CD4-positive, alpha-beta memory T cell (primary cell): ENCODE measurements at regions not wholly inside any gene's neighbourhood (a gene's known extent, or its start where the extent isn't known, plus 50 kb on each side); places are given as distances from the start of the nearest gene placed in this dataset.
A peak's percentile ranks its signal among the peaks of the same experiment; 100 is the strongest.

Experiments
- CTCF ChIA-PET: fragments of 350-600 bp; sonication (Branson Sonifier 250); formaldehyde crosslinking; loops from one replicate; lab custom pipeline; 2021; ENCODE audit warnings: inconsistent platforms; ENCODE audit not compliant: partially characterized antibody; lab: Charles Lee
- POLR2A ChIA-PET: fragments of 350-600 bp; sonication (Branson Sonifier 250); formaldehyde crosslinking; loops from one replicate; lab custom pipeline; 2021; ENCODE audit not compliant: partially characterized antibody; lab: Charles Lee
- DNase-seq, 5 donors: peaks; one replicate each; pipeline versions ENCODE4 v3.0.0 to v3.0.0-alpha.2; 2020 to 2022; ENCODE audit warnings: mixed read lengths in 1 of 5
- H3K27ac ChIP-seq: one replicate; pipeline ENCODE4 v1.7.0; 2013; ENCODE audit warnings: low read depth, low read length
- H3K27me3 ChIP-seq: 2 replicates; pipeline ENCODE4 v1.7.0; 2013; ENCODE audit warnings: mild to moderate bottlenecking, low read length, moderate library complexity; ENCODE audit not compliant: insufficient read depth
- H3K36me3 ChIP-seq: 2 replicates; pipeline ENCODE4 v1.7.0; 2013; ENCODE audit warnings: mild to moderate bottlenecking, low read length, moderate library complexity; ENCODE audit not compliant: insufficient read depth
- H3K4me1 ChIP-seq: 2 replicates; pipeline ENCODE4 v1.7.0; 2013; ENCODE audit warnings: mild to moderate bottlenecking, low read length, moderate library complexity; ENCODE audit not compliant: insufficient read depth
- H3K4me3 ChIP-seq, 2 donors: one replicate each; pipeline ENCODE4 v1.7.0; 2013; ENCODE audit warnings: low read length in 2 of 2, mild to moderate bottlenecking in 1 of 2
- H3K9me3 ChIP-seq, 2 donors: one replicate each; pipeline ENCODE4 v1.7.0; 2013; ENCODE audit warnings: low read length in 2 of 2, control low read depth in 1 of 2; ENCODE audit not compliant: control insufficient read depth in 1 of 2
- H3K27ac Mint-ChIP-seq, 7 donors: one replicate each; pipeline ENCODE4 v1.8.0; 2020 to 2021; ENCODE audit warnings: mixed read lengths in 7 of 7, mild to moderate bottlenecking in 6 of 7, inconsistent platforms in 3 of 7, moderate library complexity in 3 of 7
- H3K27me3 Mint-ChIP-seq, 2 donors: one replicate each; pipeline ENCODE4 v1.8.0; 2020 to 2021; ENCODE audit warnings: mixed read lengths in 2 of 2
- H3K36me3 Mint-ChIP-seq, 2 donors: one replicate each; pipeline ENCODE4 v1.8.0; 2020 to 2021; ENCODE audit warnings: mixed read lengths in 2 of 2, inconsistent platforms in 1 of 2, mild to moderate bottlenecking in 1 of 2
- H3K4me1 Mint-ChIP-seq, 4 donors: one replicate each; pipeline ENCODE4 v1.8.0; 2020 to 2021; ENCODE audit warnings: mixed read lengths in 4 of 4, mild to moderate bottlenecking in 1 of 4
- H3K4me3 Mint-ChIP-seq, 8 donors: one replicate each; pipeline ENCODE4 v1.8.0; 2020 to 2021; ENCODE audit warnings: mixed read lengths in 8 of 8, mild to moderate bottlenecking in 7 of 8, moderate library complexity in 6 of 8, inconsistent platforms in 3 of 8
- H3K9me3 Mint-ChIP-seq, 8 donors: one replicate each; pipeline ENCODE4 v1.8.0; 2020 to 2021; ENCODE audit warnings: mixed read lengths in 8 of 8, mild to moderate bottlenecking in 5 of 8, inconsistent platforms in 3 of 8, moderate library complexity in 1 of 8
- intact Hi-C: fragments of 100-400 bp; cut with micrococcal nuclease; formaldehyde crosslinking; loops from one replicate; pipeline ENCODE4 v1.15.1; 2023

- no peak overlapping the region for H3K4me3 Mint-ChIP-seq
- H3K36me3 Mint-ChIP-seq, result no peaks in the 10 kb centered on the region
- Histone ChIP-seq H3K36me3 (no peaks in the 10 kb centered on the region), H3K27ac (no peak overlapping the region), H3K4me3 (no peak overlapping the region), H3K9me3 (no peaks in the 10 kb centered on the region), H3K27me3 (no peaks in the 10 kb centered on the region), H3K4me1 (no peaks in the 10 kb centered on the region)
- peaks cover 6 to 20% of the 10 kb centered on the region in 2 donors for H3K27me3 Mint-ChIP-seq
- ChIA-PET CTCF (interaction anchor here (0.6 to 5.3 kb wide), 11 partner anchors 8 to 345 kb away, joined by 3 to 63 read pairs (median 5); no protein-coding TSS in a partner anchor), POLR2A (no interaction called here)
- H3K27ac Mint-ChIP-seq, result no peak overlapping the region
- peaks cover 0 to 10% (median 2%) of the 10 kb centered on the region in 8 donors for H3K9me3 Mint-ChIP-seq
- intact Hi-C loops, result loop anchor here (5.0 kb wide), 2 partner anchors 339 to 534 kb away; no protein-coding TSS in a partner anchor
- H3K4me1 Mint-ChIP-seq, result no peaks in the 10 kb centered on the region
- DNase-seq, result peak in 2 of 5 donors; percentile 28 to 37
These were observed 216.2 kb downstream of the NFATC2 start for GRCh38 chr20:51326201-51326819.

DNA sequence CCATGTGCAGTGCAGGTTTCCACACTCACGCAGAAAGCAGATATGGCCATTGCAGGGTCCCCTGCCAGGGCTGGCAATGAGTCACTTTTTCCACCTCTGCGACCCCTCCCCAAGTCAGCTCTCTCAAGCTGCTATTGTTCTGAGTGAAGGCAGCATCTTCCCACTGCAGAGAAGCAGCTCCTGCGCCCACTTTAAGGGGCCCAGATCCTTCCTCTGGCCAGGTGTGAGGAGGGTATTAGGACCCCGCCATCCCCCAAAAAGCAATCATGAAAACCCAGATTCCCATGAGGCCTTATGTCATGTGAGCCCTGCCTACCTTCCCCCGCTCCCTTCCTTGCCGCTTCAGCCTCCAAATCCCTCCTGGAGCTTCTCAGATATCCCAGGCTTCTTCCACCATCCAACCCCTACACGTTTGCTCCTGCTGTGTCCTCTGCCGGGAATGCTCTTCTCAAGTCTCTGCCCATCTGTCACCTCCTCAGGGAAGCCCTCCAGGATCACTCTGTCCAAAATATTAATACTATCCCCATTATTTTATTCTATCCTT lies 220.3 kb downstream of the NFATC2 start:
- Histone ChIP-seq H3K4me3 (no peak overlapping the region), H3K27me3 (no peaks in the 10 kb centered on the region), H3K36me3 (no peaks in the 10 kb centered on the region), H3K4me1 (no peaks in the 10 kb centered on the region), H3K27ac (no peak overlapping the region), H3K9me3 (no peaks in the 10 kb centered on the region)
- H3K36me3 Mint-ChIP-seq, result no peaks in the 10 kb centered on the region
- H3K9me3 Mint-ChIP-seq, result peaks cover 0 to 8% (median 2%) of the 10 kb centered on the region in 8 donors
- ChIA-PET CTCF (no interaction called here), POLR2A (no interaction called here)
- peaks cover 2 to 12% of the 10 kb centered on the region in 2 donors for H3K27me3 Mint-ChIP-seq
- peaks cover 0 to 5% (median 1%) of the 10 kb centered on the region in 4 donors for H3K4me1 Mint-ChIP-seq
- no peak for DNase-seq
- no peak overlapping the region for H3K4me3 Mint-ChIP-seq
- intact Hi-C loops, result no loop called here
- peak overlapping the region in 1 of 7 donors; percentile 48 for H3K27ac Mint-ChIP-seq

- Histone ChIP-seq H3K27me3 (no peaks in the 10 kb centered on the region), H3K36me3 (no peaks in the 10 kb centered on the region), H3K27ac (no peak overlapping the region), H3K9me3 (no peaks in the 10 kb centered on the region), H3K4me1 (no peaks in the 10 kb centered on the region), H3K4me3 (no peak overlapping the region)
- H3K9me3 Mint-ChIP-seq, result peaks cover 0 to 8% (median 2%) of the 10 kb centered on the region in 8 donors
- ChIA-PET POLR2A (no interaction called here), CTCF (interaction anchor here (1.1 kb wide), 1 partner anchor 334 kb away, joined by 3 read pairs; no protein-coding TSS in a partner anchor)
- H3K4me3 Mint-ChIP-seq, result no peak overlapping the region
- peaks cover 2 to 12% of the 10 kb centered on the region in 2 donors for H3K27me3 Mint-ChIP-seq
- no peak overlapping the region for H3K27ac Mint-ChIP-seq
- H3K36me3 Mint-ChIP-seq, result no peaks in the 10 kb centered on the region
- DNase-seq, result no peak
- intact Hi-C loops, result no loop called here
- H3K4me1 Mint-ChIP-seq, result peaks cover 0 to 5% (median 1%) of the 10 kb centered on the region in 4 donors
These were observed 221.0 kb downstream of the NFATC2 start for GRCh38 chr20:51321343-51322163.

DNA sequence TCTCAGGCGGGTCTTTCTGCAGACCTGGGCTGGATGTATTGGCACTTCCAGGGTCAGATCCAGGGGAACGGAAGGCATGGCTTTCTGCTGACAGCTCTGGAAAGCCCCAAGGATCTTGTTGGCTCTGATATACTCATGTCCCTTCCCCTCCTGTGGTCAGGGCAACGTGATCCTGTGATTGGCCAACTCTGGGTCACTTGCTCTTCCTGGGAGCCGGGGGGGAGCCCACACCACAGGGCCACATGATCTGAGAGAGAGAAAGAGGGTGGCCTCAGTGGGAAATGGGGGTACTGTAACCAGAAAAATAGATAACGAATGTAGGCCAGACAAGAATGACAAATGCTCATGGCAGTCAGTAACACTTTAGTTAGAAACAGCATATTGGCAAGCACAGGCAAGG lies 223.0 kb downstream of the NFATC2 start:
- H3K27ac Mint-ChIP-seq, result peak overlapping the region in 1 of 7 donors; percentile 33
- CTCF ChIA-PET, result interaction anchor here (1.0 kb wide), 1 partner anchor 332 kb away, joined by 3 read pairs; no protein-coding TSS in a partner anchor
- intact Hi-C loops, result no loop called here
- Histone ChIP-seq H3K4me1 (no peaks in the 10 kb centered on the region), H3K27me3 (no peaks in the 10 kb centered on the region), H3K4me3 (no peak overlapping the region), H3K36me3 (no peaks in the 10 kb centered on the region), H3K27ac (no peak overlapping the region), H3K9me3 (no peaks in the 10 kb centered on the region)
- no peak for DNase-seq
- H3K4me1 Mint-ChIP-seq, result peaks cover 0 to 5% (median 1%) of the 10 kb centered on the region in 4 donors
- peaks cover 0 to 5% (median 3%) of the 10 kb centered on the region in 8 donors for H3K9me3 Mint-ChIP-seq
- POLR2A ChIA-PET, result no interaction called here
- no peak overlapping the region for H3K4me3 Mint-ChIP-seq
- H3K27me3 Mint-ChIP-seq, result peaks cover 4 to 7% of the 10 kb centered on the region in 2 donors
- peaks cover 0 to 4% of the 10 kb centered on the region in 2 donors for H3K36me3 Mint-ChIP-seq

GRCh38 chr20:51318058-51318949 lies 224.2 kb downstream of the NFATC2 start:
- no peak overlapping the region for H3K27ac ChIP-seq
- CTCF ChIA-PET, result interaction anchor here (0.9 to 1.9 kb wide), 5 partner anchors 9 to 331 kb away, joined by 3 to 11 read pairs (median 4); no protein-coding TSS in a partner anchor
- H3K36me3 ChIP-seq, result no peaks in the 10 kb centered on the region
- H3K27ac Mint-ChIP-seq, result peak overlapping the region in 2 of 7 donors; percentile 34 to 36
- peaks cover 4 to 10% of the 10 kb centered on the region in 2 donors for H3K27me3 Mint-ChIP-seq
- H3K36me3 Mint-ChIP-seq, result peaks cover 0 to 4% of the 10 kb centered on the region in 2 donors
- H3K9me3 Mint-ChIP-seq, result peaks cover 0 to 5% (median 3%) of the 10 kb centered on the region in 8 donors
- H3K27me3 ChIP-seq, result no peaks in the 10 kb centered on the region
- peak; percentile 16 to 49 (median 24) for DNase-seq
- no peaks in the 10 kb centered on the region for H3K9me3 ChIP-seq
- H3K4me3 Mint-ChIP-seq, result peak overlapping the region in 5 of 8 donors; percentile 47 to 79 (median 63)
- peaks cover 0 to 5% (median 1%) of the 10 kb centered on the region in 4 donors for H3K4me1 Mint-ChIP-seq
- H3K4me1 ChIP-seq, result no peaks in the 10 kb centered on the region
- POLR2A ChIA-PET, result no interaction called here
- H3K4me3 ChIP-seq, result no peak overlapping the region
- intact Hi-C loops, result no loop called here

DNA sequence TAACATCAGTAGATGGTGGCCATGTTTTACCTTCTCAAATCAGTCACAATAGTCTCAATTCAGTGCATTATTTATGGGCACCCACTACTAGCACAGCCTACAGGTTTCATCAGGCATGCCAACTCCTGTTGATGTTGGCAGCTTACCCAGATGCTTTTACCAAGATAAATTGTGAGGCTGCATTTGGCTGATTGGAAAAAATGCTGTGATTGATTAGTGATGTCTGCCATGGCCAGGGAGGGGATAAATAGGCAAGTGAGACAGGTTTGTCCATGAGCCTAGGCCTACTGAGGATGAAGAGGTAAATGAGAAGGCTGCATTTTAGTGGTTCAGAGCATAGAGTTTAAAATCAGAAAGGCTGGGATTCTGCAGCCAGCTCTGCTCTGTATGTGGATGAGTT lies 227.1 kb downstream of the NFATC2 start:
- Mint-ChIP-seq H3K4me3 (no peak overlapping the region), H3K27me3 (peaks cover 4 to 16% of the 10 kb centered on the region in 2 donors), H3K4me1 (peaks cover 0 to 5% (median 1%) of the 10 kb centered on the region in 4 donors), H3K9me3 (peaks cover 0 to 5% (median 3%) of the 10 kb centered on the region in 8 donors), H3K27ac (no peak overlapping the region), H3K36me3 (peaks cover 0 to 4% of the 10 kb centered on the region in 2 donors)
- Histone ChIP-seq H3K27me3 (no peaks in the 10 kb centered on the region), H3K4me3 (no peak overlapping the region), H3K27ac (no peak overlapping the region), H3K36me3 (no peaks in the 10 kb centered on the region), H3K4me1 (no peaks in the 10 kb centered on the region), H3K9me3 (no peaks in the 10 kb centered on the region)
- intact Hi-C loops, result no loop called here
- POLR2A ChIA-PET, result no interaction called here
- CTCF ChIA-PET, result interaction anchor here (1.0 to 2.7 kb wide), 4 partner anchors 9 to 20 kb away, joined by 3 to 8 read pairs (median 6); no protein-coding TSS in a partner anchor
- no peak for DNase-seq
